ENCODE measurements at regions not wholly inside any gene's neighbourhood (a gene's known extent, or its start where the extent isn't known, plus 50 kb on each side); places are given as distances from the start of the nearest gene placed in this dataset.

- no peaks in the 10 kb centered on the region for H3K36me3 Mint-ChIP-seq
- DNase-seq: no peak
- no peak overlapping the region for H3K27ac Mint-ChIP-seq
- H3K27me3 Mint-ChIP-seq (ENCODE audit: low read depth in 3 of 3): peaks cover 0 to 9% (median 0%) of the 10 kb centered on the region in 3 donors
- no peak overlapping the region for H3K4me3 Mint-ChIP-seq
- no peaks in the 10 kb centered on the region for H3K79me2 ChIP-seq (ENCODE audit: insufficient read depth, low read length)
- no peak overlapping the region for H2AFZ ChIP-seq (ENCODE audit: insufficient read depth, low read depth, low read length, poor library complexity, severe bottlenecking)
- peaks cover 0 to 9% (median under 1%) of the 10 kb centered on the region in 7 donors for H3K9me3 Mint-ChIP-seq
- no peak overlapping the region for H3K27ac ChIP-seq (ENCODE audit: low read depth in 1 of 2, low read length in 2 of 2)
- H3K9ac ChIP-seq (ENCODE audit: insufficient read depth, low read length, poor library complexity, severe bottlenecking): no peak overlapping the region
- no peak overlapping the region for H3K4me2 ChIP-seq (replicated peaks; ENCODE audit: extremely low read depth, low read length, poor library complexity, severe bottlenecking)
- H3K4me3 ChIP-seq (replicated peaks in 1 of 3; ENCODE audit: low read depth in 2 of 3, low read length in 3 of 3): no peak overlapping the region
- no peak for TF ChIP-seq CTCF (IDR thresholded peaks at IDR 0.05)
- H3K4me1 Mint-ChIP-seq: no peaks in the 10 kb centered on the region
- no peaks in the 10 kb centered on the region for H3K27me3 ChIP-seq (ENCODE audit: control insufficient read depth in 2 of 2, insufficient read depth in 2 of 2, low read length in 2 of 2)
- H3K9me3 ChIP-seq (replicated peaks in 1 of 2; ENCODE audit: control insufficient read depth in 1 of 2, insufficient read depth in 1 of 2, low read length in 2 of 2): no peaks in the 10 kb centered on the region
- intact Hi-C loops (cut with micrococcal nuclease): no loop called here
- no peaks in the 10 kb centered on the region for H3K4me1 ChIP-seq (ENCODE audit: control insufficient read depth in 1 of 2, insufficient read depth in 2 of 2, low read length in 2 of 2)
- WGBS (ENCODE audit: insufficient coverage): 75% methylated on average over 1 of the region's 4 CpGs
- no peaks in the 10 kb centered on the region for H3K36me3 ChIP-seq (replicated peaks in 1 of 2; ENCODE audit: control insufficient read depth in 1 of 2, insufficient read depth in 2 of 2, low read length in 2 of 2)
- H4K20me1 ChIP-seq (ENCODE audit: insufficient read depth, low read length): no peaks in the 10 kb centered on the region
These were observed 386.8 kb downstream of the SAMD5 start for GRCh38 chr6:147895272-147895671.

GRCh38 chr6:147900247-147900830 lies 391.8 kb downstream of the SAMD5 start:
- 93% methylated on average over 8 of the region's 12 CpGs for WGBS (ENCODE audit: insufficient coverage)
- no peak overlapping the region for H3K4me2 ChIP-seq (replicated peaks; ENCODE audit: extremely low read depth, low read length, poor library complexity, severe bottlenecking)
- Mint-ChIP-seq H3K36me3 (no peaks in the 10 kb centered on the region), H3K9me3 (peaks cover 0 to 16% (median 1%) of the 10 kb centered on the region in 7 donors), H3K4me3 (no peak overlapping the region), H3K27me3 (ENCODE audit: low read depth in 3 of 3) (peaks cover 0 to 3% (median 0%) of the 10 kb centered on the region in 3 donors), H3K4me1 (no peaks in the 10 kb centered on the region), H3K27ac (no peak overlapping the region)
- no peak for DNase-seq
- no peaks in the 10 kb centered on the region for H3K4me1 ChIP-seq (ENCODE audit: control insufficient read depth in 1 of 2, insufficient read depth in 2 of 2, low read length in 2 of 2)
- no peaks in the 10 kb centered on the region for H3K36me3 ChIP-seq (replicated peaks in 1 of 2; ENCODE audit: control insufficient read depth in 1 of 2, insufficient read depth in 2 of 2, low read length in 2 of 2)
- no peak for TF ChIP-seq CTCF (IDR thresholded peaks at IDR 0.05)
- H3K4me3 ChIP-seq (replicated peaks in 1 of 3; ENCODE audit: low read depth in 2 of 3, low read length in 3 of 3): no peak overlapping the region
- intact Hi-C loops (cut with micrococcal nuclease): no loop called here
- no peaks in the 10 kb centered on the region for H3K27me3 ChIP-seq (ENCODE audit: control insufficient read depth in 2 of 2, insufficient read depth in 2 of 2, low read length in 2 of 2)
- H2AFZ ChIP-seq (ENCODE audit: insufficient read depth, low read depth, low read length, poor library complexity, severe bottlenecking): no peak overlapping the region
- H3K9me3 ChIP-seq (replicated peaks in 1 of 2; ENCODE audit: control insufficient read depth in 1 of 2, insufficient read depth in 1 of 2, low read length in 2 of 2): peaks cover 0 to 6% of the 10 kb centered on the region in 2 donors
- H3K27ac ChIP-seq (ENCODE audit: low read depth in 1 of 2, low read length in 2 of 2): no peak overlapping the region
- no peak overlapping the region for H3K9ac ChIP-seq (ENCODE audit: insufficient read depth, low read length, poor library complexity, severe bottlenecking)
- H4K20me1 ChIP-seq (ENCODE audit: insufficient read depth, low read length): no peaks in the 10 kb centered on the region
- no peaks in the 10 kb centered on the region for H3K79me2 ChIP-seq (ENCODE audit: insufficient read depth, low read length)
